ENCODE measurements at regions not wholly inside any gene's neighbourhood (a gene's known extent, or its start where the extent isn't known, plus 50 kb on each side); places are given as distances from the start of the nearest gene placed in this dataset.

DNA sequence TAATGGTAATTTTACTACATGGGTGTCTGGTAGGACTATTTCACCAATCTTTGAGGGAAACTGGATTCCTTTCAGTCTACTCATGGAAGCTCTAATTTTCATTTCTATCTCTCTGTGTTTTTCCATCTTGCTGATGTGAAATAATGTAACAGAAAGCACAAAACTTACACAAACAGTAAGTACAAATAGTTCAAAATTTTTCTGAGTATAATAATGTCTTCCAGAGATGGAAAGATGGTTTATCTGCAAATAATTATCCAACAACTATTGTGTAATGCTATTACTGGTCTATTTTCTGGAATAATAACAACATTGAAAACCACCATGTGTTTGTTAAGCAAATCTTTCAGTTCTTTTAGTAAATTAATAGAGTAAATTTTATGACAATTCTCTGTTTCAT, 565.8 kb upstream of the MGMT start:
- no peak for DNase-seq (ENCODE audit: low spot score)
- Histone ChIP-seq H3K4me3 (ENCODE audit: severe bottlenecking) (no peak overlapping the region), H3K9me3 (ENCODE audit: severe bottlenecking) (peaks cover 6% of the 10 kb centered on the region), H3K4me1 (ENCODE audit: insufficient read depth, poor library complexity, severe bottlenecking) (no peaks in the 10 kb centered on the region), H3K36me3 (ENCODE audit: low read depth) (no peaks in the 10 kb centered on the region), H3K27me3 (ENCODE audit: insufficient read depth, poor library complexity, severe bottlenecking) (no peaks in the 10 kb centered on the region), H3K27ac (ENCODE audit: poor library complexity, severe bottlenecking) (no peak overlapping the region)
- TF ChIP-seq, protein P1, sequence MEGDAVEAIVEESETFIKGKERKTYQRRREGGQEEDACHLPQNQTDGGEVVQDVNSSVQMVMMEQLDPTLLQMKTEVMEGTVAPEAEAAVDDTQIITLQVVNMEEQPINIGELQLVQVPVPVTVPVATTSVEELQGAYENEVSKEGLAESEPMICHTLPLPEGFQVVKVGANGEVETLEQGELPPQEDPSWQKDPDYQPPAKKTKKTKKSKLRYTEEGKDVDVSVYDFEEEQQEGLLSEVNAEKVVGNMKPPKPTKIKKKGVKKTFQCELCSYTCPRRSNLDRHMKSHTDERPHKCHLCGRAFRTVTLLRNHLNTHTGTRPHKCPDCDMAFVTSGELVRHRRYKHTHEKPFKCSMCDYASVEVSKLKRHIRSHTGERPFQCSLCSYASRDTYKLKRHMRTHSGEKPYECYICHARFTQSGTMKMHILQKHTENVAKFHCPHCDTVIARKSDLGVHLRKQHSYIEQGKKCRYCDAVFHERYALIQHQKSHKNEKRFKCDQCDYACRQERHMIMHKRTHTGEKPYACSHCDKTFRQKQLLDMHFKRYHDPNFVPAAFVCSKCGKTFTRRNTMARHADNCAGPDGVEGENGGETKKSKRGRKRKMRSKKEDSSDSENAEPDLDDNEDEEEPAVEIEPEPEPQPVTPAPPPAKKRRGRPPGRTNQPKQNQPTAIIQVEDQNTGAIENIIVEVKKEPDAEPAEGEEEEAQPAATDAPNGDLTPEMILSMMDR (IDR thresholded peaks at IDR 0.05; ENCODE audit: poor library complexity, severe bottlenecking), result no peak
- ATAC-seq (ENCODE audit: low read depth), result no peak

DNA sequence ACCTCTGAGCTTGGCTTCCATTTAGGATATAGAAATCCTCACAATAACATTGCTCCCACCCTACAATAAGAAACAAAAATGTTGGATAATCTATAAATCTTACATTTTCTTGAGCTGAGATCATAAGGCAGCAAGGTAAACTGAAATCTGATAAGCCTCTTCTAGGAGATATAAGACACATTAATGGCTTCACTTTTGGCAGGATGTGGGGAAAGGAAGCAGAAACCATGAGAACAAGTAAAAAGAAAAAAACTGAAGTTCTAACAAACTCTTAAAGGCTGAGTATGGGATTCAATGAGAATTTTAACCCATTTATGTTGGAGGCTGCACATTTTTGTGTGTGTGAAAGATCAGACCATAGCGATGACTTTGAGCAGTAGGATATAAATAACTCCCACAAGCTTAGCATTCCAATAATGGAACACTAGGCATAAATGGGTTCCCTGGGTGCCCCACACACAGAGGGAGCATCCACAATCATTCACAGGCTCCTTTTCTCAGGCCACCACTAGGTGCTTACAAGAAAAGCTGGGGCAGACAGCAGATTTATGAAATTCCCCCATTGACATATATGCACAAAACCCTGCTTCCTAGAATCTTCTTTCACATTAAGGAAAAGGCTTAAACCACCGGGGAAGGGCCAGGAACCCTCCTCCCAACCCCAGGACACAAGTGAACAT, 564.9 kb upstream of the MGMT start:
- TF ChIP-seq, protein P1 (IDR thresholded peaks at IDR 0.05; ENCODE audit: poor library complexity, severe bottlenecking), result no peak
- Histone ChIP-seq H3K36me3 (ENCODE audit: low read depth) (no peaks in the 10 kb centered on the region), H3K27ac (ENCODE audit: poor library complexity, severe bottlenecking) (no peak overlapping the region), H3K9me3 (ENCODE audit: severe bottlenecking) (peaks cover 2% of the 10 kb centered on the region), H3K4me1 (ENCODE audit: insufficient read depth, poor library complexity, severe bottlenecking) (no peaks in the 10 kb centered on the region), H3K4me3 (ENCODE audit: severe bottlenecking) (no peak overlapping the region), H3K27me3 (ENCODE audit: insufficient read depth, poor library complexity, severe bottlenecking) (no peaks in the 10 kb centered on the region)
- no peak for DNase-seq (ENCODE audit: low spot score)
- no peak for ATAC-seq (ENCODE audit: low read depth)

DNA sequence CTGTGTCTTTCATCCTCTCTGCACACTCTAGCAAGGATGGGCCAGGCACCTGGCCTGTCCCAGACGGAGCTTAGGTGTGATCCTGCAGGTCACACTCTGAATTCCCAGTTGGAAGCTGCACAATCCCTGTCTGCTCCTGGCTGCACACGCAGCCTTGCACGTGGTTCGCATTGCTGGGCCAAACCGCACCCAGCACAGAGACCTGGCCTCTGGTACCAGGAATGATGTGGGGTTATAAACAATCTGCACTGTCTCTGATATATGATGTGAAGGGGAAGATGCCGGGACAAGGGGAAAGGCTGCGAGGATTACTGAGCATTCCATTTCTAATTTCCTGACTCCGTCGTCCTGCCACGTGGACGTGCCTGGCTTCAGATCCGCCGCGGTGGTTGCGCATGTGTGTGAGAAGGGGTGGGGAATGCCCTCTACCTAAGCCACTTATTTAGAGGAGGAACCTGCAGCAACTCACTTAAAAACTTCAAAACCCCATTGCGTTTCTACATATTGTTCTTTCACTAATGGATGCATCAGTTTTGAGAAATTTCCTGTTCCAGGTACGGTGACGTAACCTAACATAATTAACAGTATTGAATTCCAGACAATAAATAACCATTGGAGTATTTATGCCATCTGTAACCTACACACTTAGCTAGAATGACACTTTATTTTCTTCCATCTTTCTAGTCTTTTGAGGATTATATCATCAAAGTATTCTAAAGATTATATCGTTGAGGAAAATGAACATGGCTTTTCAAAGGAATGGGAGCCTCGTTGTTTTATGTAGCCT, 559.7 kb upstream of the MGMT start:
- Histone ChIP-seq H3K27me3 (ENCODE audit: insufficient read depth, poor library complexity, severe bottlenecking) (no peaks in the 10 kb centered on the region), H3K4me3 (ENCODE audit: severe bottlenecking) (no peak overlapping the region), H3K9me3 (ENCODE audit: severe bottlenecking) (peaks cover 2% of the 10 kb centered on the region), H3K4me1 (ENCODE audit: insufficient read depth, poor library complexity, severe bottlenecking) (no peaks in the 10 kb centered on the region), H3K36me3 (ENCODE audit: low read depth) (no peaks in the 10 kb centered on the region), H3K27ac (ENCODE audit: poor library complexity, severe bottlenecking) (peak overlapping the region; percentile 16)
- ATAC-seq (ENCODE audit: low read depth) (no peak), DNase-seq (ENCODE audit: low spot score) (no peak)
- TF ChIP-seq, protein P1 (IDR thresholded peaks at IDR 0.05; ENCODE audit: poor library complexity, severe bottlenecking), result no peak

- peak; percentile 45; the same call in 2 of the 3 replicates for ATAC-seq (ENCODE audit: low read depth)
- no peak for DNase-seq (ENCODE audit: low spot score)
- Histone ChIP-seq H3K4me1 (ENCODE audit: insufficient read depth, poor library complexity, severe bottlenecking) (no peaks in the 10 kb centered on the region), H3K36me3 (ENCODE audit: low read depth) (no peaks in the 10 kb centered on the region), H3K9me3 (ENCODE audit: severe bottlenecking) (peaks cover 2% of the 10 kb centered on the region), H3K4me3 (ENCODE audit: severe bottlenecking) (no peak overlapping the region), H3K27me3 (ENCODE audit: insufficient read depth, poor library complexity, severe bottlenecking) (no peaks in the 10 kb centered on the region), H3K27ac (ENCODE audit: poor library complexity, severe bottlenecking) (peak overlapping the region; percentile 16)
- TF ChIP-seq, protein P1 (IDR thresholded peaks at IDR 0.05; ENCODE audit: poor library complexity, severe bottlenecking), result no peak
Measured at GRCh38 chr10:128908099-128908498, 558.9 kb upstream of the MGMT start.

GRCh38 chr10:128908499-128908898, 558.5 kb upstream of the MGMT start:
- Histone ChIP-seq H3K4me3 (ENCODE audit: severe bottlenecking) (no peak overlapping the region), H3K27me3 (ENCODE audit: insufficient read depth, poor library complexity, severe bottlenecking) (no peaks in the 10 kb centered on the region), H3K36me3 (ENCODE audit: low read depth) (no peaks in the 10 kb centered on the region), H3K4me1 (ENCODE audit: insufficient read depth, poor library complexity, severe bottlenecking) (no peaks in the 10 kb centered on the region), H3K27ac (ENCODE audit: poor library complexity, severe bottlenecking) (peak overlapping the region; percentile 16), H3K9me3 (ENCODE audit: severe bottlenecking) (peaks cover 2% of the 10 kb centered on the region)
- DNase-seq (ENCODE audit: low spot score) (no peak), ATAC-seq (ENCODE audit: low read depth) (no peak)
- TF ChIP-seq, protein P1 (IDR thresholded peaks at IDR 0.05; ENCODE audit: poor library complexity, severe bottlenecking), result no peak

Measured in RWPE2 (cell line).